ENCODE measurements at regions not wholly inside any gene's neighbourhood (a gene's known extent, or its start where the extent isn't known, plus 50 kb on each side); places are given as distances from the start of the nearest gene placed in this dataset.

GRCh38 chr4:104206784-104207183 lies 287.9 kb downstream of the CXXC4 start:
- Mint-ChIP-seq H3K27ac (no peak overlapping the region), H3K4me1 (ENCODE audit: low read depth) (no peaks in the 10 kb centered on the region), H3K9me3 (peaks cover 7% of the 10 kb centered on the region), H3K4me3 (no peak overlapping the region), H3K27me3 (no peaks in the 10 kb centered on the region), H3K36me3 (ENCODE audit: low read depth) (no peaks in the 10 kb centered on the region)
- ChIA-PET CTCF (no interaction called here), POLR2A (no interaction called here)
- ATAC-seq (ENCODE audit: poor library complexity) (no peak), DNase-seq (no peak)
- Histone ChIP-seq H3K4me1 (ENCODE audit: insufficient read depth, low read length) (no peaks in the 10 kb centered on the region), H3K27ac (ENCODE audit: low read depth in 1 of 2, low read length in 2 of 2) (no peak overlapping the region), H3K36me3 (ENCODE audit: insufficient read depth, low read length) (no peaks in the 10 kb centered on the region), H3K27me3 (ENCODE audit: control insufficient read depth in 1 of 2, insufficient read depth in 2 of 2, low read length in 2 of 2) (no peaks in the 10 kb centered on the region), H3K4me3 (ENCODE audit: low read length) (no peak overlapping the region), H3K9me3 (ENCODE audit: control insufficient read depth in 1 of 2, insufficient read depth in 1 of 2, low read length in 2 of 2) (no peaks in the 10 kb centered on the region)
- intact Hi-C loops (cut with DNase I, micrococcal nuclease), result no loop called here
- no peak for TF ChIP-seq CTCF (IDR thresholded peaks at IDR 0.05)

- intact Hi-C loops (cut with DNase I, micrococcal nuclease), result no loop called here
- no peak overlapping the region for H3K27ac Mint-ChIP-seq
- H3K27me3 Mint-ChIP-seq, result no peaks in the 10 kb centered on the region
- no peak overlapping the region for H3K4me3 Mint-ChIP-seq
- H3K4me1 Mint-ChIP-seq (ENCODE audit: low read depth), result no peaks in the 10 kb centered on the region
- H3K4me3 ChIP-seq (ENCODE audit: low read length), result no peak overlapping the region
- no peaks in the 10 kb centered on the region for H3K4me1 ChIP-seq (ENCODE audit: insufficient read depth, low read length)
- ATAC-seq (ENCODE audit: poor library complexity), result no peak
- H3K36me3 Mint-ChIP-seq (ENCODE audit: low read depth), result no peaks in the 10 kb centered on the region
- no peak overlapping the region for H3K27ac ChIP-seq (ENCODE audit: low read depth in 1 of 2, low read length in 2 of 2)
- DNase-seq, result no peak
- H3K27me3 ChIP-seq (ENCODE audit: control insufficient read depth in 1 of 2, insufficient read depth in 2 of 2, low read length in 2 of 2), result no peaks in the 10 kb centered on the region
- TF ChIP-seq CTCF (IDR thresholded peaks at IDR 0.05), result no peak
- no peaks in the 10 kb centered on the region for H3K36me3 ChIP-seq (ENCODE audit: insufficient read depth, low read length)
- CTCF ChIA-PET, result no interaction called here
- POLR2A ChIA-PET, result no interaction called here
- no peaks in the 10 kb centered on the region for H3K9me3 ChIP-seq (ENCODE audit: control insufficient read depth in 1 of 2, insufficient read depth in 1 of 2, low read length in 2 of 2)
- peaks cover 10% of the 10 kb centered on the region for H3K9me3 Mint-ChIP-seq
Measured at GRCh38 chr4:104205116-104205515, 289.6 kb downstream of the CXXC4 start.

- no peaks in the 10 kb centered on the region for H3K36me3 ChIP-seq (ENCODE audit: insufficient read depth, low read length)
- CTCF ChIA-PET, result interaction anchor here (1.2 kb wide), 1 partner anchor 12 kb away, joined by 3 read pairs; no protein-coding TSS in a partner anchor
- no peak overlapping the region for H3K4me3 Mint-ChIP-seq
- H3K4me3 ChIP-seq (ENCODE audit: low read length), result no peak overlapping the region
- no peaks in the 10 kb centered on the region for H3K4me1 Mint-ChIP-seq (ENCODE audit: low read depth)
- DNase-seq (no peak), ATAC-seq (ENCODE audit: poor library complexity) (no peak)
- no peaks in the 10 kb centered on the region for H3K4me1 ChIP-seq (ENCODE audit: insufficient read depth, low read length)
- no peak overlapping the region for H3K27ac Mint-ChIP-seq
- intact Hi-C loops (cut with DNase I, micrococcal nuclease), result no loop called here
- no peaks in the 10 kb centered on the region for H3K27me3 ChIP-seq (ENCODE audit: control insufficient read depth in 1 of 2, insufficient read depth in 2 of 2, low read length in 2 of 2)
- POLR2A ChIA-PET, result no interaction called here
- peaks cover 2% of the 10 kb centered on the region for H3K9me3 Mint-ChIP-seq
- TF ChIP-seq CTCF (IDR thresholded peaks at IDR 0.05), result no peak
- no peaks in the 10 kb centered on the region for H3K36me3 Mint-ChIP-seq (ENCODE audit: low read depth)
- no peaks in the 10 kb centered on the region for H3K27me3 Mint-ChIP-seq
- H3K27ac ChIP-seq (ENCODE audit: low read depth in 1 of 2, low read length in 2 of 2), result no peak overlapping the region
- no peaks in the 10 kb centered on the region for H3K9me3 ChIP-seq (ENCODE audit: control insufficient read depth in 1 of 2, insufficient read depth in 1 of 2, low read length in 2 of 2)
Measured at GRCh38 chr4:104188301-104188700, 306.4 kb downstream of the CXXC4 start.

All from CD4-positive, alpha-beta T cell (primary cell).